Fibroblast of gingiva (primary cell): ENCODE measurements at regions not wholly inside any gene's neighbourhood (a gene's known extent, or its start where the extent isn't known, plus 50 kb on each side); places are given as distances from the start of the nearest gene placed in this dataset.

ENCODE experiments used
- DNase-seq: peaks from one replicate; pipeline ENCODE4 v3.0.0-alpha.2; 2011; ENCODE audit warnings: low read depth

DNA sequence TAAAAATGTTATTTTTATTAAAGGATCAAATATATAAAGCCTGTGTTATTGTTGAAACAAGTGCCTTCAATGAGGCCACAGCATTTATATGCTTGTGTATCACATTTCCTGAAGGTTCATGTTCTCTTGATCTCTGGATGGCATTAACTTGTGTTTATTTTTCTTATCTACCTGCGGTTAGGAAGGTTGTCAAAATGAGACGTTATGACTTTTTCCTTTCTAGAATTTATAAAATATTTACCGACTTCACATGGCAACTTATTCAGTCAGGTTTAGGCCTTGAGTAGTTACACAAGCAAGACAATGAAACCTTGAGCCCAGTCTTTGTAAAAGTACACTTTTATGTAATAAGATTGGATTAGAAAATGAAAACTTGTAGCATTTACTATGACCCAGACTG is 196.4 kb upstream of the ACVR2A start:
- no peak for DNase-seq

DNA sequence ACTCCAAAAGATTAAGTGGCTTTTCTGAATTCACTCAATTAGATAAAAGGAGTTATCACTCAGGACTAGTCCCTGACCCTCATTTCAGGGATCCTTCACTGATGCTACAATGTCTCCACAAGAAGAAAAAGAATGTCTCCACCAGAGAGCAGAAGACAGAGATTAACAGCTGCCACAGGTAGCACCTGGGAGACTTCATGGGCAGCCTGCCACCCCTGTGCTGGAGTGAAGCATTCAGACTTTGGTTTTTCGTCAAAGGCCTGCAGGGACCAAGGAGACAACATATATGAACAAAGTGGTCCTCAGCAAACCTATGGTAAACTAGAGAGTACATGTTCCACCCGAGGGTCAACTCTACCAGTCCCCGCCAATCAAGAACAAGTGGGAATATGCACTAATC is 197.0 kb upstream of the ACVR2A start:
- DNase-seq = no peak

DNA sequence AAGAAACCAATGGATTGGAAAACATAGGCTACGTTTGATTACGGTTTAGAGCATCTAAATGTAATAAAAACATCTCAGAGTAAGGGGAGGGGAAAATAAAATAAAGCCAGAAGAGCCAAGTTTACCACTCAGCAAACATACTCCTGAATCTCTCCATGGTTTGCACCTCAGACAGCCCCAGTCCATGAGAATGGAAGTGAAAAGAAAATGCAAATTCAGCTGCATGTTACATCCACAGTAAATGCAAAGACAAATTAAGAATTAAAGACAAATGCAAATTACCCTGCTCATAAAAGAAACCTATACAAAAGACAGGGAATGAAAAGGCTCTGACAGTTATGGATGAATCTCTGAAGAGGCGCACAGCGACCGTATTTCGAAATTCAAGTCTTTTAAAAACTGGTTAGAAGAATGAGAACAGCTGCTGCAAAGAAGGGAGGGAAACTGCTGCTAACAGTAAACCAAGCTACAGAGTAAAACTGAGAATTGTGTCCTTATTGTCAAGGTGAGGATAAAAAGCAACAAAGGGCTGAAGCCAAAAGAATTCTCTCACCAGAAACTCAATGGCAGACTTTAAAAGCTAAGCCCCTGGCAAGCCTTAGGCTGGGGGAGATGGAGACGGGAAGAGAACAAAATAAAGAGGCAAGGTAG is 197.9 kb upstream of the ACVR2A start:
- DNase-seq = no peak

DNA sequence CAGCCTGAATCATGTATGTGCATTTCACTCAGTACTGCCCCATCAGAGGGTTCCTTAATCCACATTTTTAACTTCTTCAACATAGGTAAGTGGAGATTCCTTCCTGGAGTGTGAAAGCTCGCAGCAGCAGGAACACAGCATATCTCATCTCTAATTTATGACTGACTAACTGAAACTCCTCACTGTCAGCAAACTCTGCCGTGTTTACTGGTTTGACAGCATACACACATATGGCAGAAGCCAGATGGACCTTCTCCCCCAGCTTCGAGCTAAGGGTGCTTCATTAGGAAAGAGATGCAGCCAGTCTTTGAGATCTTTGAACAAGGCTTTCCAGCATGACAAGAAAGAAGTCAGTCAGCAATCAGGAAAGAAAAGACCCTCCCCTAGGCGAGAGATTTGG is 200.3 kb upstream of the ACVR2A start:
- DNase-seq = no peak

DNA sequence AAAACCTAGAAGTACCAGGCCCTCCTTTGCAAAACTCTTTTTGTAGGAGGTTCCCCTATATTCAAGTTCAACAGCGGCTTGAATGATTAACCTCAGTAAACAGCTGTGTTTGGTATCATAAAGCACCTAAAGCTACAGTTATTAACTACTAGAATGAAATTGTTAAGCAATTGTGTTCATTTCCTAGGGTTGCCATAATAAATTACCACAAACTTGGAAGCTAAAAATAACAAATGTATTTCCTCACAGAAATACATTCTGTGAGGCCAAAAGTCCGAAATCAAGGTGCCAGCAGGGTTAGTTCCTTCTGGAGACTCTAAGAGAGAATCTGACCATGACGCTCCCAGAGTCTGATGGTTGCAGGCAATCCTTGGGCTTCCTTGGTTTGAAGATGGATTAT is 202.1 kb upstream of the ACVR2A start:
- DNase-seq = no peak

GRCh38 chr2:147641651-147642050 is 203.2 kb upstream of the ACVR2A start:
- DNase-seq = no peak

DNA sequence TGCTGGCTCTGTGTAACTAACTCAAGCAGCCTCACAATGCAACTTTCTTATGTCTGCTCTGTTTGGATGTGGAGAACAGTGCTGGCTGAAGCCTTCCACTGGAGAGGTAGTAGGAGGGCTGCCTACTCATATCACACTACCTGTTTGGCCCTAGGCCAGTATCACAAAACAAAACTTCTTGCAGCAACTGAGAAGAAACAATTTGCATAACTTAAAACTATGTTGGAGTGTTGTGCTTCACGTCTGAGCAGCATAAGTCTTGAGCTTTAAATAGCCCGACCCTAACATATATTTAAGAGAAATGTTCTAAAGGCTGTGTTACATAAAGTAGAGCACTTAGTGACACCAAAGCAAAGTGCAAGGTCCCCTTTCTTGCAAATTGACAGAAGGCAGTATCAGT is 204.9 kb upstream of the ACVR2A start:
- no peak for DNase-seq

- no peak for DNase-seq
Measured at GRCh38 chr2:147639386-147639785, 205.4 kb upstream of the ACVR2A start.

DNA sequence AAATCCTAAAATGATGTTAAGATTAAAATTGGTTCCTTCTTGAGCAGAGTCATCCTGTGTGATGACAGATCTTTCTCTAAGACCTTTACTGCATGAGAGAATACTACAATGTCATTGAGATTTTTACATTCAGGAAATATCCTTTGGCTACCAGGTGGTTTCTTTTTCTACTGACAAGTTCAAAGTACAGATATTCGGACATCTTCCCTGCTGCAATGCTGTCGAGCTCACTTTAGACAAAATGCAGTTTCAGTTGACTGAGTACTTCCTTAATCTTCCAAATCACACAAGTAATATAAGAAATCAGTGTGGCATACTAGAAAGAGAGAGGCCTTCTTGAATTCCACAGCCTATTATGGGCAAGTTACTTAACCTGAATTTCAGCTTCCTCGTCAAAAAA is 207.9 kb upstream of the ACVR2A start:
- no peak for DNase-seq

- DNase-seq = peak; percentile 75
Measured at GRCh38 chr2:147636238-147636882, 208.5 kb upstream of the ACVR2A start.

DNA sequence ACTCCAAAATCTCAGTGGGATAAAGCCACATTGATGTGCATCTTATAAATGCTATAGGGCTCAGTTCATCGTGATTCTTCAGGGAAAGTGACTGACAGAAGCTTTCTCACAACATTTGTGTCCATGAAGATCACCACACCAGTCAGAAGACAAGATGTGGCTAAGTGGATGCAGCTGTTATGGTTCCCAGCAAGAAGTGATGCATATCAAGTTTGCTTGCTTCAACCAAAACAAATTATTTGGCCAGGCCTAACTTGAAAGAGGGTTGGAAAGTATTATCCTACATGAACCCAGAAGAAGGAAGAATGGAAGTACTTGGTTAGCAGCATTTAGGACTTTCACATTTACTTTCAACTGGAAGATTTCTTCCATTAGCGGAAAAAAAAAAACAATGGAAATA is 210.0 kb upstream of the ACVR2A start:
- peak; percentile 18 for DNase-seq

DNA sequence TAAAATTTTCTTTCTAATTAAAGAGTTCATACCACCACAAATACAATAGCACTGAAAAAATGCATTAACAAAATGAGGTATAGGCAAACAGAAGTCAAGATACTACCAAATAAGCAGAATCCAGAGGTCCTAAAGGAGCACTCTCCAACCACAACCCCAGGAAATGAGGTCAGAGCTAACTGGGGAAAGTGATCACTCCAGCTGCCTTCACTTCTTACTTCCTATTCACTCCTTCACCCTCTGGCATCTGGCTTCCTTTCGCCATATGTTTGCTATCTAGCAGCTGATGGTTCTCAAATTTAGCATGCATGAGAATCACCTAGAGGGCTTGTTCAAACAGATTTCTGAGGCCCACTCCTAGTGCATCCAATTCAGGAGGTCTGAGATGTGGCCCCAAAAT is 212.6 kb upstream of the ACVR2A start:
- DNase-seq = no peak

DNA sequence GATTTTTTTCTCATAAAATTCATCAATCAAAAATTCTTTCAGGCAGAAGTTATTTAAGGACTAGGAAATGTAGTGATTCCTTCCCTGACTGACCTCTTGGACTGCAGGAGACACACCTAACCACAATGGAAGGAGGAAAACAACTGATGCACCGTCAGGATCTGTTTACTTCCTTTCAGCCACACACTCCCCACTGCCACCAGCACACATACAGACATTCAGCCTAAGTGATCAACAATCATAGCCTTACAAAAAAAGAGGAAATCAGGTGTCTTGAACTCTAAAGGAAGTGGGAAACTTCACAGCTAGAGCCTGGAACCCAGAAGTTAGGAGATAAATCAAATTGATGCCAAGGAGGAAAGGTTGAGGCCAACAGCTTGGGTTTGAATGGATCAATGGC is 213.5 kb upstream of the ACVR2A start:
- DNase-seq = no peak

DNA sequence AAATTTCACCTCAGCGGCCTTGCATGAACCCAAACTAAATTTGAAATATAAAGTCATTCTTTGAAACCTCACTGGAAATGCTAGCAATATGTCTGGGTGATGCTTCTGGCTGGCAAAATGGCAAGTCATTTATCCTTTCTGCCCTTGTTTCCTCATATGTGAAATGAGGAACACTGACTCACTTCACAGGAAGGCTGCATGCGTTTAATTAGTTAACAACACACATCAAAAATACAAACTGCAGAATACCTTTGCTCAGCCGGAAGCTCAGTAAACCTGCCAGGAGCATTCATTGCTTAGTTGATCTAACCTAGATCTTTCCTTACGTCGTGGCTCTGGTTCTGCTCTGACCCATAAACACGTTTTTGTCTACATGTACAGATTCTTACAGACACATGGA is 214.2 kb upstream of the ACVR2A start:
- DNase-seq = no peak

DNA sequence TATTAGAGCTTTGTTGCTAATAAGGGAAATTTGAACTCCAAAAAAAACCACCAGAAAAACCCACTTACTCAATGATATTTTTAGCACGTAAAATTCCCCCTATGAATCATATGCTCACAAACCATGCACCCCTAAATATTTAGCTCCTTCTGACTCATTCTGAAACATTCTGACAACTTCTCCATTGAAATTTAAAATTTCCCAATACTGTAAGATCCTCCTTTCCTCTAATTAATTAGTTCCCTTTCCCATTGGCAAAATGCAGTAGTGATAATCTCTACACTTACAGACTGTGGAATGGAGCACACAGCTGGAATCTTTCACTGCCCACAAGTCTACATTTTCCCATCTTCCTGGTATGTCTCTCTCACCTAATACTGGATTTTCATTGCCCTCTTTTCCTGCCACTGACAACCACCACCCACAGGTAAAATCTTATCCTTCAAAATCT is 215.8 kb upstream of the ACVR2A start:
- DNase-seq = no peak

DNA sequence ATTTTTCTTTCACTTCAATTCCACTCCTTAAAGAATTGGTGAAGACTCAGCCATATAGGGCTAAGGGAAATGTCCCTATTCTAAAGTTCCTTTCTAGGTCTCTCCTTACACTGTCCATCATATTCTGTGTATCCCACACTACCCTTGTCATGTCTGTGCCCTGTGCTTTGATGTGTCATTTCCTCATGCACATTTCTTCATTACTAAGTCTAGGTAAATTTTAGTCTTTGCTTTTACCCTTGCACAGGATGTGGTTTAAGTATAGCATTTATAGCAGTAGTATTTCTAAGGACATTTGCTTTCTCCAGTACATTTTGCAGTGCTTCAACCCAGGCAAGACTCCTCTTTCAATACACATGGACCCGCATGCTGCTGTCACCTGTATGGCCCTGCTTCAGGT is 221.5 kb upstream of the ACVR2A start:
- DNase-seq = no peak

GRCh38 chr2:147621656-147622197 is 223.1 kb upstream of the ACVR2A start:
- no peak for DNase-seq

GRCh38 chr2:147619808-147620207 is 225.0 kb upstream of the ACVR2A start:
- no peak for DNase-seq

GRCh38 chr2:147615726-147616125 is 229.1 kb upstream of the ACVR2A start:
- no peak for DNase-seq

- no peak for DNase-seq
Measured at GRCh38 chr2:147614979-147615470, 229.8 kb upstream of the ACVR2A start.

GRCh38 chr2:147614471-147614870 is 230.4 kb upstream of the ACVR2A start:
- no peak for DNase-seq

GRCh38 chr2:147610496-147611040 is 234.3 kb upstream of the ACVR2A start:
- DNase-seq = no peak

DNA sequence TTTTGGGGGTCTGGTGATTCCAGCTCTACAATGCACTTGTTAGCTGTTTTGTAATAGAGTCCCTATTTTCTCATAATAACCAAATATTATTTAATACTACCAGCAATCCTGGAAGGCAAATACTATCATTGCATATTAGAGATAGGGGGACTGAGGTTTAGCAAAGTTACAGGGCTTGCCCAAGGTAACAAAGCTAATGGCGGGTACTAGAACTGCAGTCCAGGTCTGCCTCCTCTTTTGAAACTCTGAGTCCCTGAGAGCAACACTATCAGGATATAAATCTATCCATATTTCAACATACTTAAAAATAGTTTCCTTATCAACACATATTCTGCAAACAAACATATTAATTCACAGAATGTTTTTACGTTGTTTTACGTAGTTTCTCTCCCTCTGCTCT is 235.5 kb upstream of the ACVR2A start:
- DNase-seq = no peak
